ENCODE measurements at regions not wholly inside any gene's neighbourhood (a gene's known extent, or its start where the extent isn't known, plus 50 kb on each side); places are given as distances from the start of the nearest gene placed in this dataset.
A peak's percentile ranks its signal among the peaks of the same experiment; 100 is the strongest.

GRCh38 chr5:17067657-17068392 lies 131.7 kb upstream of the MYO10 start:
- ChIA-PET CTCF (interaction anchor here (0.7 kb wide), 1 partner anchor 442 kb away, joined by 3 read pairs; no protein-coding TSS in a partner anchor), POLR2A (no interaction called here)
- TF ChIP-seq ELF4 (IDR thresholded peaks at IDR 0.05): no peak
- no peak for TF ChIP-seq NFRKB (IDR thresholded peaks at IDR 0.05)
- TF ChIP-seq LEF1 (IDR thresholded peaks at IDR 0.05; ENCODE audit: borderline replicate concordance): no peak
- TF ChIP-seq ZNF384 (IDR thresholded peaks at IDR 0.05): no peak
- TF ChIP-seq FOXK2 (IDR thresholded peaks at IDR 0.05): no peak
- no peak for TF ChIP-seq L3MBTL2 (conservative IDR thresholded peaks at IDR 0.05)
- no peak for TF ChIP-seq BHLHE40 (IDR thresholded peaks at IDR 0.05; ENCODE audit: borderline replicate concordance)
- TF ChIP-seq PKNOX1 (IDR thresholded peaks at IDR 0.05): no peak
- TF ChIP-seq FOXA1 (IDR thresholded peaks at IDR 0.05): no peak
- TF ChIP-seq HDGF (IDR thresholded peaks at IDR 0.05; ENCODE audit: borderline replicate concordance): no peak
- no peak for TF ChIP-seq TARDBP (IDR thresholded peaks at IDR 0.05)
- TF ChIP-seq SP1 (IDR thresholded peaks at IDR 0.05): no peak
- TF ChIP-seq ARNT (IDR thresholded peaks at IDR 0.05): no peak
- TF ChIP-seq CTBP1 (IDR thresholded peaks at IDR 0.05; ENCODE audit: borderline replicate concordance): no peak
- no peak for TF ChIP-seq FOXM1 (IDR thresholded peaks at IDR 0.05; ENCODE audit: borderline replicate concordance)
- no peak for TF ChIP-seq SUZ12 (IDR thresholded peaks at IDR 0.05)
- no peak for DNase-seq (ENCODE audit: extremely low spot score)

- no peak for DNase-seq (ENCODE audit: extremely low spot score)
- TF ChIP-seq PKNOX1 (IDR thresholded peaks at IDR 0.05): peak; percentile 85
- no peak for TF ChIP-seq BHLHE40 (IDR thresholded peaks at IDR 0.05; ENCODE audit: borderline replicate concordance)
- POLR2A ChIA-PET: no interaction called here
- CTCF ChIA-PET: interaction anchor here (0.7 to 0.9 kb wide), 2 partner anchors 45 to 63 kb away, joined by 3 read pairs; no protein-coding TSS in a partner anchor
Observed at GRCh38 chr5:17069995-17070511, 134.0 kb upstream of the MYO10 start.

GRCh38 chr5:17070647-17071046 lies 134.6 kb upstream of the MYO10 start:
- POLR2A ChIA-PET: no interaction called here
- DNase-seq (ENCODE audit: extremely low spot score): no peak
- CTCF ChIA-PET: interaction anchor here (0.9 kb wide), 1 partner anchor 62 kb away, joined by 3 read pairs; no protein-coding TSS in a partner anchor

GRCh38 chr5:17075236-17075635 lies 139.1 kb upstream of the MYO10 start:
- no peak for DNase-seq (ENCODE audit: extremely low spot score)
- CTCF ChIA-PET: interaction anchor here (1.2 kb wide), 1 partner anchor 114 kb away, joined by 4 read pairs; no protein-coding TSS in a partner anchor
- POLR2A ChIA-PET: no interaction called here
- TF ChIP-seq FOXM1 (IDR thresholded peaks at IDR 0.05; ENCODE audit: borderline replicate concordance): no peak
- TF ChIP-seq HDGF (IDR thresholded peaks at IDR 0.05; ENCODE audit: borderline replicate concordance): no peak
- TF ChIP-seq NFRKB (IDR thresholded peaks at IDR 0.05): no peak
- TF ChIP-seq PKNOX1 (IDR thresholded peaks at IDR 0.05): no peak

More at GRCh38 chr5:17070647-17071046, 134.6 kb upstream of the MYO10 start:
- TF ChIP-seq ZNF384 (IDR thresholded peaks at IDR 0.05): no peak
- no peak for TF ChIP-seq CTBP1 (IDR thresholded peaks at IDR 0.05; ENCODE audit: borderline replicate concordance)
- TF ChIP-seq FOXM1 (IDR thresholded peaks at IDR 0.05; ENCODE audit: borderline replicate concordance): no peak
- TF ChIP-seq PKNOX1 (IDR thresholded peaks at IDR 0.05): no peak
- no peak for TF ChIP-seq L3MBTL2 (conservative IDR thresholded peaks at IDR 0.05)

GRCh38 chr5:17076272-17076671 lies 140.2 kb upstream of the MYO10 start:
- POLR2A ChIA-PET: no interaction called here
- no peak for TF ChIP-seq NFRKB (IDR thresholded peaks at IDR 0.05)
- no peak for DNase-seq (ENCODE audit: extremely low spot score)
- CTCF ChIA-PET: no interaction called here

GRCh38 chr5:17077440-17078233 lies 139.8 kb upstream of the BASP1 start:
- no peak for DNase-seq (ENCODE audit: extremely low spot score)
- POLR2A ChIA-PET: no interaction called here
- CTCF ChIA-PET: no interaction called here
- TF ChIP-seq FOXM1 (IDR thresholded peaks at IDR 0.05; ENCODE audit: borderline replicate concordance): no peak
- TF ChIP-seq ZNF384 (IDR thresholded peaks at IDR 0.05): no peak

Measured in HEK293T (cell line).